Mucosa of gallbladder (tissue), 1 donor: ENCODE measurements at regions not wholly inside any gene's neighbourhood (a gene's known extent, or its start where the extent isn't known, plus 50 kb on each side); places are given as distances from the start of the nearest gene placed in this dataset.
"Not testable (repeated sequence)": the region's sequence is repeated elsewhere in the genome, so short reads cannot be mapped to it uniquely, and the experiment has no call there.

Experiments
- DNase-seq: peaks from one replicate; pipeline ENCODE4 v3.0.0-alpha.2; 2020; ENCODE audit warnings: low spot score
- donor health status: DM: no; HTN: no; CAD: no.

- DNase-seq = no peak
These were observed 86.6 kb upstream of the FGF3 start for GRCh38 chr11:69905611-69906452.

GRCh38 chr11:69906453-69906907 is 87.3 kb upstream of the FGF3 start:
- DNase-seq = no peak

- no peak for DNase-seq
These were observed 88.4 kb upstream of the FGF3 start for GRCh38 chr11:69907611-69908010.

GRCh38 chr11:69908511-69909220 is 89.5 kb upstream of the FGF3 start:
- no peak for DNase-seq

- no peak for DNase-seq
These were observed 90.6 kb upstream of the FGF3 start for GRCh38 chr11:69909561-69910518.

GRCh38 chr11:69910519-69911309 is 91.5 kb upstream of the FGF3 start:
- DNase-seq = no peak

GRCh38 chr11:69911310-69912160 is 92.3 kb upstream of the FGF3 start:
- no peak for DNase-seq

- DNase-seq = no peak
These were observed 93.1 kb upstream of the FGF3 start for GRCh38 chr11:69912161-69912910.

- no peak for DNase-seq
These were observed 93.8 kb upstream of the FGF3 start for GRCh38 chr11:69912911-69913451.

GRCh38 chr11:69913591-69914285 is 94.5 kb upstream of the FGF3 start:
- no peak for DNase-seq

- peak; percentile 89 for DNase-seq
These were observed 95.3 kb upstream of the FGF3 start for GRCh38 chr11:69914286-69915150.

GRCh38 chr11:69915151-69915500 is 95.9 kb upstream of the FGF3 start:
- no peak for DNase-seq

- DNase-seq = peak; percentile 91
These were observed 96.5 kb upstream of the FGF3 start for GRCh38 chr11:69915501-69916250.

GRCh38 chr11:69916251-69916649 is 97.0 kb upstream of the FGF3 start:
- DNase-seq = not testable (repeated sequence)

- no peak for DNase-seq
These were observed 97.7 kb upstream of the FGF3 start for GRCh38 chr11:69916806-69917387.

GRCh38 chr11:69917529-69917928 is 98.3 kb upstream of the FGF3 start:
- no peak for DNase-seq
